Hematopoietic multipotent progenitor cell treated with erythropoietin and hydrocortisone succinate and interleukin-3 and kit ligand, for 17 days (in vitro differentiated cells): ENCODE measurements at regions not wholly inside any gene's neighbourhood (a gene's known extent, or its start where the extent isn't known, plus 50 kb on each side); places are given as distances from the start of the nearest gene placed in this dataset.

Experiments
- DNase-seq: peaks from one replicate; pipeline ENCODE4 v3.0.0-alpha.2; 2015; ENCODE audit warnings: low spot score

GRCh38 chrX:11056322-11057176, 54.6 kb upstream of the HCCS start:
- no peak for DNase-seq

- no peak for DNase-seq
Measured at GRCh38 chrX:11059933-11060332, 51.2 kb upstream of the HCCS start.
